ENCODE measurements at regions not wholly inside any gene's neighbourhood (a gene's known extent, or its start where the extent isn't known, plus 50 kb on each side); places are given as distances from the start of the nearest gene placed in this dataset.

GRCh38 chr6:21831521-21832291 is 238.2 kb downstream of the SOX4 start:
- Histone ChIP-seq H3K27ac (ENCODE audit: control insufficient read depth, insufficient read depth, low read length) (no peak overlapping the region), H3K9me1 (ENCODE audit: control insufficient read depth, extremely low read depth, insufficient read depth, low read length) (no peaks in the 10 kb centered on the region), H3K27me3 (ENCODE audit: control insufficient read depth, extremely low read depth, insufficient read depth, low read length) (no peaks in the 10 kb centered on the region), H4K20me1 (ENCODE audit: control insufficient read depth, extremely low read depth, insufficient read depth, low read length) (no peaks in the 10 kb centered on the region), H3K79me2 (ENCODE audit: control insufficient read depth, insufficient read depth, low read length) (no peaks in the 10 kb centered on the region), H3K4me3 (ENCODE audit: control insufficient read depth in 2 of 3, extremely low read depth in 1 of 3, insufficient read depth in 2 of 3, low read depth in 1 of 3, low read length in 3 of 3) (no peak overlapping the region), H2AFZ (ENCODE audit: control insufficient read depth, low read length) (no peak overlapping the region), H3K9ac (ENCODE audit: control insufficient read depth, extremely low read depth, insufficient read depth, low read length) (no peak overlapping the region), H3K4me1 (ENCODE audit: control insufficient read depth, extremely low read depth, insufficient read depth, low read length) (no peaks in the 10 kb centered on the region), H3K9me3 (ENCODE audit: control insufficient read depth, low read depth, low read length) (no peaks in the 10 kb centered on the region), H3K36me3 (ENCODE audit: control insufficient read depth in 2 of 2, extremely low read depth in 1 of 2, insufficient read depth in 2 of 2, low read length in 2 of 2) (no peaks in the 10 kb centered on the region), H3K4me2 (ENCODE audit: control insufficient read depth, extremely low read depth, insufficient read depth, low read depth, low read length) (no peak overlapping the region)
- FAIRE-seq, result no peak
- TF ChIP-seq CTCF (optimal IDR thresholded peaks at IDR 0.05 in 1 of 3, IDR thresholded peaks at IDR 0.05 in 1 of 3, conservative IDR thresholded peaks at IDR 0.05 in 1 of 3; ENCODE audit: extremely low read depth in 1 of 3, insufficient read depth in 2 of 3, low read length in 3 of 3) (no peak), EZH2 (IDR thresholded peaks at IDR 0.05; ENCODE audit: low read length) (no peak)
- DNase-seq (ENCODE audit: low read depth, low spot score), result no peak
- dilution Hi-C loops (cut with MboI; ENCODE audit: extremely low pct_ligation_motif_present, low sequenced_read_pairs), result no loop called here

- no peaks in the 10 kb centered on the region for H3K9me3 ChIP-seq (ENCODE audit: control insufficient read depth, low read depth, low read length)
- H3K4me1 ChIP-seq (ENCODE audit: control insufficient read depth, extremely low read depth, insufficient read depth, low read length), result peaks cover 5% of the 10 kb centered on the region
- no peaks in the 10 kb centered on the region for H3K27me3 ChIP-seq (ENCODE audit: control insufficient read depth, extremely low read depth, insufficient read depth, low read length)
- H3K9ac ChIP-seq (ENCODE audit: control insufficient read depth, extremely low read depth, insufficient read depth, low read length), result no peak overlapping the region
- no peaks in the 10 kb centered on the region for H3K36me3 ChIP-seq (ENCODE audit: control insufficient read depth in 2 of 2, extremely low read depth in 1 of 2, insufficient read depth in 2 of 2, low read length in 2 of 2)
- no peak overlapping the region for H3K4me3 ChIP-seq (ENCODE audit: control insufficient read depth in 2 of 3, extremely low read depth in 1 of 3, insufficient read depth in 2 of 3, low read depth in 1 of 3, low read length in 3 of 3)
- no peak for FAIRE-seq
- DNase-seq (ENCODE audit: low read depth, low spot score), result no peak
- no peak overlapping the region for H3K27ac ChIP-seq (ENCODE audit: control insufficient read depth, insufficient read depth, low read length)
- H3K9me1 ChIP-seq (ENCODE audit: control insufficient read depth, extremely low read depth, insufficient read depth, low read length), result no peaks in the 10 kb centered on the region
- TF ChIP-seq CTCF (optimal IDR thresholded peaks at IDR 0.05 in 1 of 3, IDR thresholded peaks at IDR 0.05 in 1 of 3, conservative IDR thresholded peaks at IDR 0.05 in 1 of 3; ENCODE audit: extremely low read depth in 1 of 3, insufficient read depth in 2 of 3, low read length in 3 of 3) (no peak), EZH2 (IDR thresholded peaks at IDR 0.05; ENCODE audit: low read length) (no peak)
- dilution Hi-C loops (cut with MboI; ENCODE audit: extremely low pct_ligation_motif_present, low sequenced_read_pairs), result no loop called here
- no peak overlapping the region for H3K4me2 ChIP-seq (ENCODE audit: control insufficient read depth, extremely low read depth, insufficient read depth, low read depth, low read length)
- no peaks in the 10 kb centered on the region for H4K20me1 ChIP-seq (ENCODE audit: control insufficient read depth, extremely low read depth, insufficient read depth, low read length)
- H3K79me2 ChIP-seq (ENCODE audit: control insufficient read depth, insufficient read depth, low read length), result no peaks in the 10 kb centered on the region
- H2AFZ ChIP-seq (ENCODE audit: control insufficient read depth, low read length), result no peak overlapping the region
These were observed 242.7 kb downstream of the SOX4 start for GRCh38 chr6:21836277-21836676.

Measured in keratinocyte (primary cell).